ENCODE measurements at regions not wholly inside any gene's neighbourhood (a gene's known extent, or its start where the extent isn't known, plus 50 kb on each side); places are given as distances from the start of the nearest gene placed in this dataset.

DNA sequence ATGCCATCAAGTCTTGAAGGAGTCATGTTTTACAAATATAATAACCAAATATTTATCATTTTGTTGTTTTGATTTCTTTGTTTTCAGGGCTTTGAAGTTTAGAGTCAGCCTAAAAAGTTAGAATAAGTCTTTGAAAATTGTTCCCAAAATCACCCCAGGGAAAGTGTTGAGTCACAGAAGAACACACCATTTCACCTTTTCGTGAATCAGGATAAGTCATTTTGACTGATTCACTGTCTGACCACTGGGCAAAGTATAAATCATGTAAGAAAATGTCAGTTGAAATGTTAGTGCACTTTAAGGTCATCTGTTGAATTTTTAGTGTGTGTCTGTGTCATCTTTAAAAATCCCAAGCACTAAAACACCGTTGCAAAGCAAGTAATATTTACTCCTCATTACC, 1320.1 kb downstream of the RPA4 start:
- ATAC-seq (no peak), DNase-seq (ENCODE audit: low read depth, low spot score) (no peak)
- Histone ChIP-seq H3K27me3 (ENCODE audit: control insufficient read depth, insufficient read depth, low read length) (no peaks in the 10 kb centered on the region), H3K27ac (ENCODE audit: low read length) (no peak overlapping the region), H3K4me1 (ENCODE audit: control insufficient read depth, insufficient read depth, low read length) (no peaks in the 10 kb centered on the region), H3K4me3 (ENCODE audit: low read depth in 2 of 2, low read length in 2 of 2) (no peak overlapping the region), H3K9me3 (ENCODE audit: control insufficient read depth, insufficient read depth, low read depth, low read length) (no peaks in the 10 kb centered on the region), H3K36me3 (ENCODE audit: control insufficient read depth, insufficient read depth, low read length) (no peaks in the 10 kb centered on the region)
- in situ Hi-C loops (cut with HindIII; ENCODE audit: low pct_unique_long_range_greater_than_20kb, low sequenced_read_pairs), result no loop called here
- ChIA-PET CTCF (no interaction called here), POLR2A (no interaction called here)
- TF ChIP-seq, protein P1, sequence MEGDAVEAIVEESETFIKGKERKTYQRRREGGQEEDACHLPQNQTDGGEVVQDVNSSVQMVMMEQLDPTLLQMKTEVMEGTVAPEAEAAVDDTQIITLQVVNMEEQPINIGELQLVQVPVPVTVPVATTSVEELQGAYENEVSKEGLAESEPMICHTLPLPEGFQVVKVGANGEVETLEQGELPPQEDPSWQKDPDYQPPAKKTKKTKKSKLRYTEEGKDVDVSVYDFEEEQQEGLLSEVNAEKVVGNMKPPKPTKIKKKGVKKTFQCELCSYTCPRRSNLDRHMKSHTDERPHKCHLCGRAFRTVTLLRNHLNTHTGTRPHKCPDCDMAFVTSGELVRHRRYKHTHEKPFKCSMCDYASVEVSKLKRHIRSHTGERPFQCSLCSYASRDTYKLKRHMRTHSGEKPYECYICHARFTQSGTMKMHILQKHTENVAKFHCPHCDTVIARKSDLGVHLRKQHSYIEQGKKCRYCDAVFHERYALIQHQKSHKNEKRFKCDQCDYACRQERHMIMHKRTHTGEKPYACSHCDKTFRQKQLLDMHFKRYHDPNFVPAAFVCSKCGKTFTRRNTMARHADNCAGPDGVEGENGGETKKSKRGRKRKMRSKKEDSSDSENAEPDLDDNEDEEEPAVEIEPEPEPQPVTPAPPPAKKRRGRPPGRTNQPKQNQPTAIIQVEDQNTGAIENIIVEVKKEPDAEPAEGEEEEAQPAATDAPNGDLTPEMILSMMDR (IDR thresholded peaks at IDR 0.05), result no peak
- no peak for TF ChIP-seq POLR2AphosphoS5 (IDR thresholded peaks at IDR 0.05; ENCODE audit: low read depth, low read length)
- TF ChIP-seq, protein P2, sequence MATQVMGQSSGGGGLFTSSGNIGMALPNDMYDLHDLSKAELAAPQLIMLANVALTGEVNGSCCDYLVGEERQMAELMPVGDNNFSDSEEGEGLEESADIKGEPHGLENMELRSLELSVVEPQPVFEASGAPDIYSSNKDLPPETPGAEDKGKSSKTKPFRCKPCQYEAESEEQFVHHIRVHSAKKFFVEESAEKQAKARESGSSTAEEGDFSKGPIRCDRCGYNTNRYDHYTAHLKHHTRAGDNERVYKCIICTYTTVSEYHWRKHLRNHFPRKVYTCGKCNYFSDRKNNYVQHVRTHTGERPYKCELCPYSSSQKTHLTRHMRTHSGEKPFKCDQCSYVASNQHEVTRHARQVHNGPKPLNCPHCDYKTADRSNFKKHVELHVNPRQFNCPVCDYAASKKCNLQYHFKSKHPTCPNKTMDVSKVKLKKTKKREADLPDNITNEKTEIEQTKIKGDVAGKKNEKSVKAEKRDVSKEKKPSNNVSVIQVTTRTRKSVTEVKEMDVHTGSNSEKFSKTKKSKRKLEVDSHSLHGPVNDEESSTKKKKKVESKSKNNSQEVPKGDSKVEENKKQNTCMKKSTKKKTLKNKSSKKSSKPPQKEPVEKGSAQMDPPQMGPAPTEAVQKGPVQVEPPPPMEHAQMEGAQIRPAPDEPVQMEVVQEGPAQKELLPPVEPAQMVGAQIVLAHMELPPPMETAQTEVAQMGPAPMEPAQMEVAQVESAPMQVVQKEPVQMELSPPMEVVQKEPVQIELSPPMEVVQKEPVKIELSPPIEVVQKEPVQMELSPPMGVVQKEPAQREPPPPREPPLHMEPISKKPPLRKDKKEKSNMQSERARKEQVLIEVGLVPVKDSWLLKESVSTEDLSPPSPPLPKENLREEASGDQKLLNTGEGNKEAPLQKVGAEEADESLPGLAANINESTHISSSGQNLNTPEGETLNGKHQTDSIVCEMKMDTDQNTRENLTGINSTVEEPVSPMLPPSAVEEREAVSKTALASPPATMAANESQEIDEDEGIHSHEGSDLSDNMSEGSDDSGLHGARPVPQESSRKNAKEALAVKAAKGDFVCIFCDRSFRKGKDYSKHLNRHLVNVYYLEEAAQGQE (IDR thresholded peaks at IDR 0.05; ENCODE audit: insufficient read depth in 1 of 2, low read depth in 2 of 2, low read length in 1 of 2), result no peak
- TF ChIP-seq SIN3A (IDR thresholded peaks at IDR 0.05; ENCODE audit: borderline replicate concordance, insufficient read depth, low read depth, low read length), result no peak
- TF ChIP-seq TCF7L2 (IDR thresholded peaks at IDR 0.05; ENCODE audit: low read depth, low read length), result no peak
- intact Hi-C loops (cut with micrococcal nuclease; ENCODE audit: unreplicated experiment), result no loop called here
- no TSS peak for BruUV-seq (replicated peaks)

DNA sequence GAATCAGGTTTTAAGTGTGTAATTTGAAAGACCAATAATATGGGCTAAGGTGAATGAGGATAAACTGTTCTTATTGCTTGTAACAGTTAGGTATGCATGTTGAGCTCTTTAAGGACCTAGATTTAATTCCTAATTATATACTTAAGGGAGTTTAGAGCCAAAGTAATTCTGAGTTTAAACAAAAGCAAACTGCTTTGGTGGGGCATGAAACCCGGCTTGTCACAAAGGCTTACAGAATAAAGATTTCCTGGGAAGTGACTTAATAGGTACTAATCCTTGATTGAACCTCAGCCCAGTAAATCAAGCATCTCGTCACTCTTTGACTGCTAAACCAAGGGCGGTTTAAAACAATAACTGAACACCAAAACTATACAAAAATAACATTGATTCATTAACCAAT, 1324.2 kb downstream of the RPA4 start:
- Histone ChIP-seq H3K27ac (ENCODE audit: low read length) (no peak overlapping the region), H3K27me3 (ENCODE audit: control insufficient read depth, insufficient read depth, low read length) (no peaks in the 10 kb centered on the region), H3K4me3 (ENCODE audit: low read depth in 2 of 2, low read length in 2 of 2) (no peak overlapping the region), H3K4me1 (ENCODE audit: control insufficient read depth, insufficient read depth, low read length) (no peaks in the 10 kb centered on the region), H3K36me3 (ENCODE audit: control insufficient read depth, insufficient read depth, low read length) (no peaks in the 10 kb centered on the region), H3K9me3 (ENCODE audit: control insufficient read depth, insufficient read depth, low read depth, low read length) (no peaks in the 10 kb centered on the region)
- TF ChIP-seq TCF7L2 (IDR thresholded peaks at IDR 0.05; ENCODE audit: low read depth, low read length) (no peak), SIN3A (IDR thresholded peaks at IDR 0.05; ENCODE audit: borderline replicate concordance, insufficient read depth, low read depth, low read length) (no peak), POLR2AphosphoS5 (IDR thresholded peaks at IDR 0.05; ENCODE audit: low read depth, low read length) (no peak)
- TF ChIP-seq, protein P2 (IDR thresholded peaks at IDR 0.05; ENCODE audit: insufficient read depth in 1 of 2, low read depth in 2 of 2, low read length in 1 of 2), result no peak
- TF ChIP-seq, protein P1 (IDR thresholded peaks at IDR 0.05), result no peak
- CTCF ChIA-PET, result no interaction called here
- in situ Hi-C loops (cut with HindIII; ENCODE audit: low pct_unique_long_range_greater_than_20kb, low sequenced_read_pairs), result no loop called here
- POLR2A ChIA-PET, result no interaction called here
- no TSS peak for BruUV-seq (replicated peaks)
- DNase-seq (ENCODE audit: low read depth, low spot score), result no peak
- intact Hi-C loops (cut with micrococcal nuclease; ENCODE audit: unreplicated experiment), result no loop called here
- no peak for ATAC-seq
